ENCODE measurements at regions not wholly inside any gene's neighbourhood (a gene's known extent, or its start where the extent isn't known, plus 50 kb on each side); places are given as distances from the start of the nearest gene placed in this dataset.

DNA sequence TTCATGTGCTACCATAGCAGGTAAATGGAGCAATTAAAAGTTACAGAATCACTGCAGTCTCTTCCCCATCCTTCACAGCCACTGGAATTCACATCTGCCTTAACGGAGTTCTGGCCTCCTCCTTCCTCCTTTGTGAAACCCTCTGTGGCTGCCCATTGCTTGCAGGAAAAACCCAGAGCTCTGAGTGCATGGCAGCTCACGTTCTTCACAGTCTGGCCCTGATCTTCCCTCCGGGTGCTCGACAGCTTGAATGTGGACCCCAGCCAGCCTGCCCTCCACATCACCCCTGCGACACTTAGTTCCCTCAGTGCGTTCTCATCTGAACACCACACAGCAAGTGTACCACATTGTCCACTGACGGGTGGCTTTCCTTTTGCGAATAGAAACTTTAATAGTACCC, 63.2 kb upstream of the RUFY1 start:
- TF ChIP-seq SNAI2 (CRISPR knock-in tag; IDR thresholded peaks at IDR 0.05) (no peak), BACH2 (CRISPR knock-in tag; IDR thresholded peaks at IDR 0.05; ENCODE audit: borderline replicate concordance) (no peak), TCF4 (CRISPR knock-in tag; IDR thresholded peaks at IDR 0.05; ENCODE audit: borderline replicate concordance) (no peak), OSR1 (CRISPR knock-in tag; IDR thresholded peaks at IDR 0.05) (no peak), ZC3H10 (CRISPR knock-in tag; IDR thresholded peaks at IDR 0.05) (no peak), PPARA (CRISPR knock-in tag; IDR thresholded peaks at IDR 0.05; ENCODE audit: borderline replicate concordance) (no peak), RARB (CRISPR knock-in tag; IDR thresholded peaks at IDR 0.05) (no peak), ZFP30 (CRISPR knock-in tag; IDR thresholded peaks at IDR 0.05) (no peak), ZNF8 (CRISPR knock-in tag; IDR thresholded peaks at IDR 0.05) (no peak), ISL1 (CRISPR knock-in tag; IDR thresholded peaks at IDR 0.05) (no peak)
- TF ChIP-seq, protein P1, sequence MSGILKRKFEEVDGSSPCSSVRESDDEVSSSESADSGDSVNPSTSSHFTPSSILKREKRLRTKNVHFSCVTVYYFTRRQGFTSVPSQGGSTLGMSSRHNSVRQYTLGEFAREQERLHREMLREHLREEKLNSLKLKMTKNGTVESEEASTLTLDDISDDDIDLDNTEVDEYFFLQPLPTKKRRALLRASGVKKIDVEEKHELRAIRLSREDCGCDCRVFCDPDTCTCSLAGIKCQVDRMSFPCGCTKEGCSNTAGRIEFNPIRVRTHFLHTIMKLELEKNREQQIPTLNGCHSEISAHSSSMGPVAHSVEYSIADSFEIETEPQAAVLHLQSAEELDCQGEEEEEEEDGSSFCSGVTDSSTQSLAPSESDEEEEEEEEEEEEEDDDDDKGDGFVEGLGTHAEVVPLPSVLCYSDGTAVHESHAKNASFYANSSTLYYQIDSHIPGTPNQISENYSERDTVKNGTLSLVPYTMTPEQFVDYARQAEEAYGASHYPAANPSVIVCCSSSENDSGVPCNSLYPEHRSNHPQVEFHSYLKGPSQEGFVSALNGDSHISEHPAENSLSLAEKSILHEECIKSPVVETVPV (CRISPR knock-in tag; IDR thresholded peaks at IDR 0.05), result no peak
- TF ChIP-seq, protein P2, sequence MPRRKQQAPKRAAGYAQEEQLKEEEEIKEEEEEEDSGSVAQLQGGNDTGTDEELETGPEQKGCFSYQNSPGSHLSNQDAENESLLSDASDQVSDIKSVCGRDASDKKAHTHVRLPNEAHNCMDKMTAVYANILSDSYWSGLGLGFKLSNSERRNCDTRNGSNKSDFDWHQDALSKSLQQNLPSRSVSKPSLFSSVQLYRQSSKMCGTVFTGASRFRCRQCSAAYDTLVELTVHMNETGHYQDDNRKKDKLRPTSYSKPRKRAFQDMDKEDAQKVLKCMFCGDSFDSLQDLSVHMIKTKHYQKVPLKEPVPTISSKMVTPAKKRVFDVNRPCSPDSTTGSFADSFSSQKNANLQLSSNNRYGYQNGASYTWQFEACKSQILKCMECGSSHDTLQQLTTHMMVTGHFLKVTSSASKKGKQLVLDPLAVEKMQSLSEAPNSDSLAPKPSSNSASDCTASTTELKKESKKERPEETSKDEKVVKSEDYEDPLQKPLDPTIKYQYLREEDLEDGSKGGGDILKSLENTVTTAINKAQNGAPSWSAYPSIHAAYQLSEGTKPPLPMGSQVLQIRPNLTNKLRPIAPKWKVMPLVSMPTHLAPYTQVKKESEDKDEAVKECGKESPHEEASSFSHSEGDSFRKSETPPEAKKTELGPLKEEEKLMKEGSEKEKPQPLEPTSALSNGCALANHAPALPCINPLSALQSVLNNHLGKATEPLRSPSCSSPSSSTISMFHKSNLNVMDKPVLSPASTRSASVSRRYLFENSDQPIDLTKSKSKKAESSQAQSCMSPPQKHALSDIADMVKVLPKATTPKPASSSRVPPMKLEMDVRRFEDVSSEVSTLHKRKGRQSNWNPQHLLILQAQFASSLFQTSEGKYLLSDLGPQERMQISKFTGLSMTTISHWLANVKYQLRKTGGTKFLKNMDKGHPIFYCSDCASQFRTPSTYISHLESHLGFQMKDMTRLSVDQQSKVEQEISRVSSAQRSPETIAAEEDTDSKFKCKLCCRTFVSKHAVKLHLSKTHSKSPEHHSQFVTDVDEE (CRISPR knock-in tag; IDR thresholded peaks at IDR 0.05), result no peak
- ATAC-seq, result no peak

DNA sequence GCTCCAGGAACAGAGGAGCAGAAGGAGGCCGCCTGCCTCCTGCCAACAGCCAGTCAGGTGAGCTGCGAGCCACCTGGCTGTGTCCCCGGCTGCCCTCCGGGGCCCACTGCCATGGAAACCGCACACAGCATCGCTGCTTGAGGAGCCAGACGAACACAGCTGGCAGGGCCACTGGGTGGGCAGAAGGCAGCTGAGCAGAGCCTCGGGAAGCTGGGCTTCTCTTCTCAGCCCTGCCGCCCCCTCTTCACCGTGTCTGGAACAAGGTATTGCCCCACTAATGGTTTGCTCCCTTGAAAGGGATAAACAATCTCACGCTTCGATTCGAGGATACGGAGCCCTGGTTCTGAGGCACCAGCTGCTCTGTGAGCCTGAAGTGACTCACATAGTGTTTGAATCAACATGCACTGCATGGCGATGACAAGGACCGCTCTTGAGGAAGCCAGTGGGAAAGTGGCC, 63.7 kb upstream of the RUFY1 start:
- no peak for ATAC-seq
- no peak for TF ChIP-seq TOX (CRISPR knock-in tag; IDR thresholded peaks at IDR 0.05; ENCODE audit: borderline replicate concordance)

DNA sequence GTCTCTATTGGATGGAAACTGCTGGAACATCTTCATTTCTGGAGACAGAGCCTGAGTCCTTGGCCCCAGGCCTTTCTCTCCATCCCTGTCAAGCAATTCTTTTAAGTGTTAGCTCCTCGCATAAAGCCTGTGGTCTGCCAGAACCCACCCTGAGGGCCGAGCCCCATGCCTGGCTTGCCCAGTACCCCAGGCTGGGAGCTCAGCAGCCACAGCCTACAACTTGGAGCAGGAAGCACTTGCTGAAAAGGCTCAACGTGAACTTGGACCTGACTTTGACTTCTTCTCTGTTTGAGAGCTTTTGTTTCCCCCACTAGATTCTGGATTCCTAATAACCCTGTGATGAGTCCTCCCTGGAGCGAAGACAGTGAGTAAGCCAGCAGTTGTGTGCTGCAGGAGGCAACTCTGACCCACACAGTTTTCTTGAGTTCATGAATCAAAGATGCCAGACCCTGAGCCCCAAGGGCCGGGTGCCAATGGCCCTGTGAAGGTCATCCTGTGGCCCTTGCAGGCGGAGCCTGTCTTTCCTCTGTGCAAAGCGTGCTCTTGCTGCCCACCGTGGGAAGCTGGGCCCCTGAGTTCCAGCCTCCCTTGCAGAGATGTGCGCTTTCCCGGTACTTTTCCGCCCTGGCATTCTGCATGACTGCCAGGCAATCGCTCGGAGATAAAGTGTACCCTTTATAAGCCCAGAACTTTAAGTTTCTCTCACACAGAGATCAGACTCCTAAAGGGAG, 64.3 kb upstream of the RUFY1 start:
- TF ChIP-seq, protein P3, sequence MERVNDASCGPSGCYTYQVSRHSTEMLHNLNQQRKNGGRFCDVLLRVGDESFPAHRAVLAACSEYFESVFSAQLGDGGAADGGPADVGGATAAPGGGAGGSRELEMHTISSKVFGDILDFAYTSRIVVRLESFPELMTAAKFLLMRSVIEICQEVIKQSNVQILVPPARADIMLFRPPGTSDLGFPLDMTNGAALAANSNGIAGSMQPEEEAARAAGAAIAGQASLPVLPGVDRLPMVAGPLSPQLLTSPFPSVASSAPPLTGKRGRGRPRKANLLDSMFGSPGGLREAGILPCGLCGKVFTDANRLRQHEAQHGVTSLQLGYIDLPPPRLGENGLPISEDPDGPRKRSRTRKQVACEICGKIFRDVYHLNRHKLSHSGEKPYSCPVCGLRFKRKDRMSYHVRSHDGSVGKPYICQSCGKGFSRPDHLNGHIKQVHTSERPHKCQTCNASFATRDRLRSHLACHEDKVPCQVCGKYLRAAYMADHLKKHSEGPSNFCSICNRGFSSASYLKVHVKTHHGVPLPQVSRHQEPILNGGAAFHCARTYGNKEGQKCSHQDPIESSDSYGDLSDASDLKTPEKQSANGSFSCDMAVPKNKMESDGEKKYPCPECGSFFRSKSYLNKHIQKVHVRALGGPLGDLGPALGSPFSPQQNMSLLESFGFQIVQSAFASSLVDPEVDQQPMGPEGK (CRISPR knock-in tag; IDR thresholded peaks at IDR 0.05; ENCODE audit: borderline replicate concordance), result no peak
- TF ChIP-seq, protein P1 (CRISPR knock-in tag; IDR thresholded peaks at IDR 0.05), result no peak
- TF ChIP-seq PPARA (CRISPR knock-in tag; IDR thresholded peaks at IDR 0.05; ENCODE audit: borderline replicate concordance) (no peak), ISL1 (CRISPR knock-in tag; IDR thresholded peaks at IDR 0.05) (no peak), SNAI2 (CRISPR knock-in tag; IDR thresholded peaks at IDR 0.05) (no peak), BACH2 (CRISPR knock-in tag; IDR thresholded peaks at IDR 0.05; ENCODE audit: borderline replicate concordance) (no peak)
- TF ChIP-seq, protein P4, sequence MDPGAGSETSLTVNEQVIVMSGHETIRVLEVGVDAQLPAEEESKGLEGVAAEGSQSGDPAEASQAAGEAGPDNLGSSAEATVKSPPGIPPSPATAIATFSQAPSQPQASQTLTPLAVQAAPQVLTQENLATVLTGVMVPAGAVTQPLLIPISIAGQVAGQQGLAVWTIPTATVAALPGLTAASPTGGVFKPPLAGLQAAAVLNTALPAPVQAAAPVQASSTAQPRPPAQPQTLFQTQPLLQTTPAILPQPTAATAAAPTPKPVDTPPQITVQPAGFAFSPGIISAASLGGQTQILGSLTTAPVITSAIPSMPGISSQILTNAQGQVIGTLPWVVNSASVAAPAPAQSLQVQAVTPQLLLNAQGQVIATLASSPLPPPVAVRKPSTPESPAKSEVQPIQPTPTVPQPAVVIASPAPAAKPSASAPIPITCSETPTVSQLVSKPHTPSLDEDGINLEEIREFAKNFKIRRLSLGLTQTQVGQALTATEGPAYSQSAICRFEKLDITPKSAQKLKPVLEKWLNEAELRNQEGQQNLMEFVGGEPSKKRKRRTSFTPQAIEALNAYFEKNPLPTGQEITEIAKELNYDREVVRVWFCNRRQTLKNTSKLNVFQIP (CRISPR knock-in tag; IDR thresholded peaks at IDR 0.05; ENCODE audit: borderline replicate concordance, low read depth), result no peak
- ATAC-seq, result no peak

DNA sequence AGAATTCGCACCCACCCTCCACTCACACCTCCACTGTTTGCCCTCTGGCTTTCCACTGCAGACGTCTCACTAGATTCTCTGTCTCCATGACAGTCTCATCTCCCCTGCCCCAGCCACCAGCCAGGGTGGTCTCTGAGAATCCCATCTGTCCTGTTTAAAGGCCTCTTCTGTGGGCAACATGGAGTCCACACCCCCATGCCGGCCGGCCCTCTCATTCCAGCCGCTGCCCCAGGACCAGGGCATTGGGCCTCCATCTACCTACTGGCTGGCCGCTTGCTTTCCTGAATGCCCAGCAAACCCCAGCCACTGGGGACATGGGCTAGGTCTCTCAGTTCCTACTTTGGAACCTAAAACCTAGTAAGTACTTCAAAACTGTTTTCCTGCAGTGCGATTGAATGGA, 65.6 kb upstream of the RUFY1 start:
- no peak for TF ChIP-seq ISL1 (CRISPR knock-in tag; IDR thresholded peaks at IDR 0.05)
- no peak for TF ChIP-seq ESRRG (CRISPR knock-in tag; IDR thresholded peaks at IDR 0.05)
- no peak for TF ChIP-seq ZFP30 (CRISPR knock-in tag; IDR thresholded peaks at IDR 0.05)
- no peak for TF ChIP-seq SNAI2 (CRISPR knock-in tag; IDR thresholded peaks at IDR 0.05)
- TF ChIP-seq ZNF565 (CRISPR knock-in tag; conservative IDR thresholded peaks at IDR 0.05; ENCODE audit: low read depth), result no peak
- TF ChIP-seq, protein P3 (CRISPR knock-in tag; IDR thresholded peaks at IDR 0.05; ENCODE audit: borderline replicate concordance), result no peak
- no peak for TF ChIP-seq GLIS3 (CRISPR knock-in tag; IDR thresholded peaks at IDR 0.05)
- ATAC-seq, result no peak

Measured in SK-N-SH treated with all-trans-retinoic acid at 6 μM for 48 hours (cell line).